ENCODE measurements at regions not wholly inside any gene's neighbourhood (a gene's known extent, or its start where the extent isn't known, plus 50 kb on each side); places are given as distances from the start of the nearest gene placed in this dataset.

- H3K4me3 ChIP-seq = peak overlapping the region; percentile 62
- DNase-seq (ENCODE audit: low spot score) = no peak
- H3K27ac ChIP-seq = peak overlapping the region; percentile 86 to 89
- TF ChIP-seq CTCF (IDR thresholded peaks at IDR 0.05) = no peak
Observed at GRCh38 chr9:96050048-96050860, 174.8 kb downstream of the ERCC6L2 start.

- peak; percentile 94 for DNase-seq (ENCODE audit: low spot score)
- no peak for TF ChIP-seq CTCF (IDR thresholded peaks at IDR 0.05)
- Histone ChIP-seq H3K4me3 (peak overlapping the region; percentile 62), H3K27ac (peak overlapping the region; percentile 86 to 89)
Observed at GRCh38 chr9:96048956-96049831, 173.7 kb downstream of the ERCC6L2 start.

GRCh38 chr9:96048104-96048955, 172.8 kb downstream of the ERCC6L2 start:
- no peak for DNase-seq (ENCODE audit: low spot score)
- Histone ChIP-seq H3K27ac (peak overlapping the region; percentile 86 to 89), H3K4me3 (peak overlapping the region; percentile 62)
- no peak for TF ChIP-seq CTCF (IDR thresholded peaks at IDR 0.05)

GRCh38 chr9:96047741-96048103, 172.2 kb downstream of the ERCC6L2 start:
- Histone ChIP-seq H3K4me3 (no peak overlapping the region), H3K27ac (peak overlapping the region; percentile 86 to 89)
- no peak for TF ChIP-seq CTCF (IDR thresholded peaks at IDR 0.05)
- DNase-seq (ENCODE audit: low spot score) = no peak

- no peak for DNase-seq (ENCODE audit: low spot score)
- no peak overlapping the region for H3K27ac ChIP-seq
- no peak for TF ChIP-seq CTCF (IDR thresholded peaks at IDR 0.05)
- no peak overlapping the region for H3K4me3 ChIP-seq
Observed at GRCh38 chr9:96047116-96047639, 171.7 kb downstream of the ERCC6L2 start.

- no peak for DNase-seq (ENCODE audit: low spot score)
- Histone ChIP-seq H3K27ac (no peak overlapping the region), H3K4me3 (no peak overlapping the region)
- no peak for TF ChIP-seq CTCF (IDR thresholded peaks at IDR 0.05)
Observed at GRCh38 chr9:96045811-96046210, 170.3 kb downstream of the ERCC6L2 start.
